NCI-H2227 (cell line): ENCODE measurements at regions not wholly inside any gene's neighbourhood (a gene's known extent, or its start where the extent isn't known, plus 50 kb on each side); places are given as distances from the start of the nearest gene placed in this dataset.

Experiments used
- DNase-seq: peaks from one replicate; lab custom pipeline; 2025; ENCODE audit not compliant: unreplicated experiment; lab: John Stamatoyannopoulos, UW

DNA sequence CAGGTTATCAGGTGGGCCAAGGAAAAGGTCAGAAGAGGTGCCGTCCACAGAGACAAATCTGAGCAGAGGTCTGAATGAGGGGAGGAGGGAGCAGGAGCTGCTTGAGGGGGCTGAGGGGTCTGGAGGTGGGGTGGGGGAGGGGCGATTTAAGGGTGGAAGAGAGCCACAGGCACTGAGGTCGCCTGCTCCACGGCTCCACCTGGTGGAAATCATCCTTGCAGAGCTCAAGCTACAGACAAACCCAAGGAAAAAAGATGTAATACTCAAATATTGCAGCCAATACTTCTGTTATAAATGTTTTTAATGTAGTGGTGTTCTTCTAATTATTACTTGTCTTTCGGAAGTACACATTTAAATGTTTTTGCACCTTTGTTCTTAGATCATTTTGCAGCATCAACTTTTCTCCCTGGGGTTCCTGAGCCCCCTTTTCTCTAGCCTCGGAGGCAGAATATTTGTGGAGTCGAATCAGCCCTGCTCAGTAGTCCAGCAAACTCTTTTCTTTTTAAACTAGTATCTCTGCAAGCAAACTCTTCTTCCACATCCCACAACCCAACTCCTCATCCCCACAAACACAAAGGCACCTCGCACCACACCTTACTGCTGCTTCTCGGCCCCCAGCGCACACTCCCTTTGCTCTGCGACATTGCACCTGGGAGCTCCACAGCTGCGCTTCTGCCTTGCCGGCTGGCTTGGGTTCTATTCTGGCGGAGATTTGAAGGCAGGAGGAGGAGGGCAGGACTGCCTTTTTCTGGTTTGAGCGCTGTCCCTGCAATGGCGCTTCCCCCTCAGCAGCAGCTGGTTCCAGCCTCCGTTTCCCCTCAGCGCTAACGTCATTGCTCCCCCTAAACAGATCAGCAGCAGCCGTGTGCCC lies 51.0 kb upstream of the TFAP2A start:
- DNase-seq, result peak; percentile 30
